Trophoblast cell (in vitro differentiated cells and primary cell): ENCODE measurements at regions not wholly inside any gene's neighbourhood (a gene's known extent, or its start where the extent isn't known, plus 50 kb on each side); places are given as distances from the start of the nearest gene placed in this dataset.

Source experiments
- DNase-seq, 2 donors: peaks; one replicate each; pipeline ENCODE4 v3.0.0-alpha.2; 2016
- H2AFZ ChIP-seq: 2 replicates; pipeline ENCODE4 v1.6.1; 2013; ENCODE audit warnings: low read length, moderate library complexity, mild to moderate bottlenecking; ENCODE audit not compliant: insufficient read depth, poor library complexity
- H2AK5ac ChIP-seq: 2 replicates; pipeline ENCODE4 v1.6.1; 2013; ENCODE audit warnings: mild to moderate bottlenecking, low read length
- H2BK120ac ChIP-seq: 2 replicates; pipeline ENCODE4 v1.6.1; 2013; ENCODE audit warnings: low read length, mild to moderate bottlenecking, moderate library complexity; ENCODE audit not compliant: insufficient read depth, poor library complexity
- H2BK12ac ChIP-seq: 2 replicates; pipeline ENCODE4 v1.6.1; 2013; ENCODE audit warnings: mild to moderate bottlenecking, low read length, moderate library complexity
- H2BK5ac ChIP-seq: 2 replicates; pipeline ENCODE4 v1.6.1; 2013; ENCODE audit warnings: low read length, low read depth, moderate library complexity, mild to moderate bottlenecking; ENCODE audit not compliant: poor library complexity
- H3K14ac ChIP-seq: 2 replicates; pipeline ENCODE4 v1.6.1; 2013; ENCODE audit warnings: mild to moderate bottlenecking, low read length
- H3K18ac ChIP-seq: 2 replicates; pipeline ENCODE4 v1.6.1; 2013; ENCODE audit warnings: mild to moderate bottlenecking, low read length
- H3K23ac ChIP-seq: 2 replicates; pipeline ENCODE4 v1.6.1; 2013; ENCODE audit warnings: low read length
- H3K27ac ChIP-seq: 2 replicates; pipeline ENCODE4 v1.5.1; 2013; ENCODE audit warnings: low read depth, mild to moderate bottlenecking, inconsistent platforms, low read length, moderate library complexity
- H3K27me3 ChIP-seq: 2 replicates; pipeline ENCODE4 v1.6.1; 2013; ENCODE audit warnings: inconsistent platforms, mild to moderate bottlenecking, low read length, moderate library complexity; ENCODE audit not compliant: insufficient read depth
- H3K36me3 ChIP-seq, 2 experiments: 1 replicate in 1 of 2; 2 replicates in 1 of 2; pipeline ENCODE4 v1.6.1; 2013; ENCODE audit warnings: low read length in 2 of 2, mild to moderate bottlenecking in 2 of 2, moderate library complexity in 1 of 2; ENCODE audit not compliant: insufficient read depth in 2 of 2, control insufficient read depth in 1 of 2
- H3K4ac ChIP-seq: 2 replicates; pipeline ENCODE4 v1.6.1; 2013; ENCODE audit warnings: low read depth, mild to moderate bottlenecking, low read length, moderate library complexity
- H3K4me1 ChIP-seq, 2 experiments: 1 replicate in 1 of 2; 2 replicates in 1 of 2; pipeline ENCODE4 v1.6.1; 2013; ENCODE audit warnings: low read length in 2 of 2, mild to moderate bottlenecking in 2 of 2, moderate library complexity in 1 of 2; ENCODE audit not compliant: insufficient read depth in 2 of 2, control insufficient read depth in 1 of 2
- H3K4me2 ChIP-seq: 2 replicates; pipeline ENCODE4 v1.6.1; 2013; ENCODE audit warnings: inconsistent platforms, mild to moderate bottlenecking, low read length, moderate library complexity
- H3K4me3 ChIP-seq: 2 replicates; pipeline ENCODE4 v1.5.1; 2013; ENCODE audit warnings: mild to moderate bottlenecking, low read depth, low read length, inconsistent platforms
- H3K79me1 ChIP-seq: one replicate; pipeline ENCODE4 v1.6.1; 2013; ENCODE audit warnings: low read length
- H3K79me2 ChIP-seq: 2 replicates; pipeline ENCODE4 v1.6.1; 2013; ENCODE audit warnings: low read length, mild to moderate bottlenecking; ENCODE audit not compliant: control insufficient read depth, insufficient read depth, poor library complexity
- H3K9ac ChIP-seq: 2 replicates; pipeline ENCODE4 v1.6.1; 2013; ENCODE audit warnings: mild to moderate bottlenecking, low read length
- H3K9me3 ChIP-seq: 2 replicates; pipeline ENCODE4 v1.6.1; 2013; ENCODE audit warnings: low read depth, mild to moderate bottlenecking, control low read depth, inconsistent platforms, low read length; ENCODE audit not compliant: insufficient read depth
- H4K12ac ChIP-seq: 2 replicates; pipeline ENCODE4 v1.6.1; 2013; ENCODE audit warnings: low read depth, mild to moderate bottlenecking, low read length, moderate library complexity
- H4K8ac ChIP-seq: 2 replicates; pipeline ENCODE4 v1.6.1; 2013; ENCODE audit warnings: low read depth, mild to moderate bottlenecking, low read length, moderate library complexity
- H4K91ac ChIP-seq: one replicate; pipeline ENCODE4 v1.6.1; 2013; ENCODE audit warnings: low read depth, mild to moderate bottlenecking, low read length, moderate library complexity
- WGBS: extraction: QIAGEN DNeasy Blood & Tissue Kit; methylation state at CpG from one replicate; pipeline ENCODE4 v1.1.7; 2013; ENCODE audit warnings: missing lambda C conversion rate; ENCODE audit not compliant: insufficient read length, insufficient coverage; ENCODE audit errors: extremely low coverage; 5-methylcytosine and 5-hydroxymethylcytosine counted together

DNA sequence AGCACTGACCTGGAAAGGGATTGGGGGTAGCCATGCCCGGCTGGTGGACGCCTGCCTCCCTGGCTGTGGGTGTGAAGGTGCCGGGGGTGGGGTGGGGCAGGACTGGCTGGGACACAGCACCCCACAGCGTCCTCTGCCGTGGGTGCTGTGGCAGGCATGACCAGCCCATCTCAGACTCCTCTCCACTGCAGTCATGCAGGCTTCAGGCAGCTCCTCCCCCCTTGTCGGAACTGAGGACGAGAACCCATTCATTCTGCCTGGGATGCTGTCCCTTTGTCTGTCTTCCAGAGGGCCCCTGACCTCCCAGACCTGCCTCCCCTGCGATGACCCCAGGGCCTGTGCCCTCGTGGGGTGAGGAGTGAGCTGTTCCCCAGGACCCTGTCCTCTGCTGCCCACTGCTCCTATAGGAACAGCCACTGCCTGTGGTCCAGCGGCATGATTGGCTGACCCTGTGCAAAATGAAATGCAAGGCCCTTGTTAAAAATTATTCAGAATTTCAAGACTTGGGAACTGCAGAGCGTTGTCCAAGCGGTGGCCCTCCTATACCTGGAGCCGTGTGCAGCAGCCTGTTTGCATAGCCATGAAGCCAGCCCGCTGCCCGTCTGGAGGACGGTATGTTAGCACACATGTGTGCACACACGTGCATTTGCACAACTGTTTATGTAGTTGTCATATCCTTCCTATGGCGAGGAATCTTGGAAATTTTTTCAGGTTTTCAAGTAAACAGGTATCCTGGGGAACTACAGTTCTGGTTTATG, 1122.3 kb downstream of the BRD1 start:
- Histone ChIP-seq H3K36me3 (no peaks in the 10 kb centered on the region), H4K91ac (no peak overlapping the region), H3K23ac (no peak overlapping the region), H3K79me2 (no peaks in the 10 kb centered on the region), H3K4me3 (no peak overlapping the region), H3K9me3 (no peaks in the 10 kb centered on the region), H3K27ac (no peak overlapping the region), H3K14ac (no peak overlapping the region), H4K8ac (no peak overlapping the region), H3K79me1 (no peaks in the 10 kb centered on the region), H3K27me3 (no peaks in the 10 kb centered on the region), H3K4me1 (no peaks in the 10 kb centered on the region), H4K12ac (no peak overlapping the region), H2BK5ac (no peak overlapping the region), H3K4me2 (no peak overlapping the region), H3K9ac (no peak overlapping the region), H2BK120ac (no peak overlapping the region), H3K18ac (no peak overlapping the region), H3K4ac (no peak overlapping the region), H2AK5ac (no peak overlapping the region), H2AFZ (no peak overlapping the region), H2BK12ac (no peak overlapping the region)
- WGBS: no CpG with 5 or more reads among the region's 18 CpGs
- DNase-seq: no peak

DNA sequence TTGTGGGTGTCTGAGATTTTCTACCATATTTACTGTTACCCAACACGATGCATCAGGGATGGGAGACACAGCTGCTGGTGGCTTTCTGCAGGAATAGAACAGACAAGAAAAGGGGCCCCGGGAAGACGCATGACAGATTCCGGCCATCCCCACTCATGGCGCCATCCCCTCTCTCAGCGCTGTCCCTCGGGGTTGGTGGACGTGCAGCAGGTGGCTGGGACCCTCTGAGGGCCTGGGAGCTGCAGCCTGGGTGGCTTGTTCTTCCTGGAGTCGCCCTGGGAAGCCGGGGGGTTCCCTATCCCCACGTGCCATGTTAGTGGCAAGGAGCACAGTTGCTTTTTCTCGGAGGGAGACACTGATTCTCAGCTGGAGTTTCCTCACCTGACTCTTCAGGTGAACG, 1123.3 kb downstream of the BRD1 start:
- H2BK120ac ChIP-seq: no peak overlapping the region
- H3K4me1 ChIP-seq: no peaks in the 10 kb centered on the region
- no peak overlapping the region for H4K91ac ChIP-seq
- H3K9ac ChIP-seq: no peak overlapping the region
- no peak overlapping the region for H4K12ac ChIP-seq
- no peak overlapping the region for H3K4me3 ChIP-seq
- no peak overlapping the region for H3K23ac ChIP-seq
- H3K4ac ChIP-seq: no peak overlapping the region
- H3K27me3 ChIP-seq: no peaks in the 10 kb centered on the region
- no peak overlapping the region for H4K8ac ChIP-seq
- no peaks in the 10 kb centered on the region for H3K79me1 ChIP-seq
- H3K9me3 ChIP-seq: no peaks in the 10 kb centered on the region
- no peak overlapping the region for H3K4me2 ChIP-seq
- no peak overlapping the region for H2BK5ac ChIP-seq
- no peak overlapping the region for H2BK12ac ChIP-seq
- no peak overlapping the region for H3K18ac ChIP-seq
- WGBS: no CpG with 5 or more reads among the region's 13 CpGs
- H3K36me3 ChIP-seq: no peaks in the 10 kb centered on the region
- H2AFZ ChIP-seq: no peak overlapping the region
- DNase-seq: no peak
- H3K79me2 ChIP-seq: no peaks in the 10 kb centered on the region
- no peak overlapping the region for H3K14ac ChIP-seq
- no peak overlapping the region for H2AK5ac ChIP-seq
- H3K27ac ChIP-seq: no peak overlapping the region

DNA sequence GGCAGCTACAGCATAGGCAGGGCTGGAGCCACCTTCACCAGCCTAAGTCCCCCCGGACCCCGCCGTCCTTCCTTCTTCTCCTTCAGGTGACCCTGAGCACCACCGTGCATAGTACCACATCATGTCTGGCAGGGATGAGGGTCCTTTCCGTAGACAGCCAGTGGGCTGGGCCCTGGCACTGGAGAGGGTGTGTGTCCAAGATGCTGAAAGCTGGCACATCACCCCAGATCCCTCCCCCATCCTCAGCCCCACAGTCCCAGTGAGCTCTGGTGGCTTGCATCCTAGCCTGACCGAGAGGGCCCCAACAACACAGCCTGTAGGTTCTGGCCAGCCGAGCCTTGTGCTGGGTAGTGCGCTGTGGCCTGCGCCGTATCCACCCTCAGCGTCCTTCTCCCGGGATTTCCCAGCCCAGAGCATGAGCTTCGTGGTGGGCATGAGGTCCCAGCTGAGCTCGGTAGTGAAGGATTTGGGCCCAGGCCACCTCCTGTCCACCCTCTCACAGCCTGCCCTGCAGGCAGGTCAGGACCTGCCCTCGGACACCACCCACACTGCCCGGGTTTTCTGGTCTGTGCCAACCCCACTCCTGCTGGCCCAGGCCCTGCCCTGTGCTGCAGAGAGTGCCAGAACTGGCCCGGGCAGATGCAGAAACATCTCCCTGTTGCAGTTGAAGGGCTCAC, 1124.3 kb downstream of the BRD1 start:
- Histone ChIP-seq H2BK120ac (no peak overlapping the region), H2AK5ac (no peak overlapping the region), H2BK12ac (no peak overlapping the region), H3K27me3 (no peaks in the 10 kb centered on the region), H3K4me2 (no peak overlapping the region), H3K9me3 (no peaks in the 10 kb centered on the region), H3K4ac (no peak overlapping the region), H2BK5ac (no peak overlapping the region), H4K12ac (no peak overlapping the region), H4K91ac (no peak overlapping the region), H3K18ac (no peak overlapping the region), H3K79me2 (no peaks in the 10 kb centered on the region), H3K9ac (no peak overlapping the region), H3K36me3 (no peaks in the 10 kb centered on the region), H3K14ac (no peak overlapping the region), H2AFZ (no peak overlapping the region), H3K4me3 (peak overlapping the region; percentile 18), H3K27ac (no peak overlapping the region), H4K8ac (no peak overlapping the region), H3K79me1 (no peaks in the 10 kb centered on the region), H3K4me1 (no peaks in the 10 kb centered on the region), H3K23ac (no peak overlapping the region)
- WGBS: no CpG with 5 or more reads among the region's 17 CpGs
- DNase-seq: no peak

DNA sequence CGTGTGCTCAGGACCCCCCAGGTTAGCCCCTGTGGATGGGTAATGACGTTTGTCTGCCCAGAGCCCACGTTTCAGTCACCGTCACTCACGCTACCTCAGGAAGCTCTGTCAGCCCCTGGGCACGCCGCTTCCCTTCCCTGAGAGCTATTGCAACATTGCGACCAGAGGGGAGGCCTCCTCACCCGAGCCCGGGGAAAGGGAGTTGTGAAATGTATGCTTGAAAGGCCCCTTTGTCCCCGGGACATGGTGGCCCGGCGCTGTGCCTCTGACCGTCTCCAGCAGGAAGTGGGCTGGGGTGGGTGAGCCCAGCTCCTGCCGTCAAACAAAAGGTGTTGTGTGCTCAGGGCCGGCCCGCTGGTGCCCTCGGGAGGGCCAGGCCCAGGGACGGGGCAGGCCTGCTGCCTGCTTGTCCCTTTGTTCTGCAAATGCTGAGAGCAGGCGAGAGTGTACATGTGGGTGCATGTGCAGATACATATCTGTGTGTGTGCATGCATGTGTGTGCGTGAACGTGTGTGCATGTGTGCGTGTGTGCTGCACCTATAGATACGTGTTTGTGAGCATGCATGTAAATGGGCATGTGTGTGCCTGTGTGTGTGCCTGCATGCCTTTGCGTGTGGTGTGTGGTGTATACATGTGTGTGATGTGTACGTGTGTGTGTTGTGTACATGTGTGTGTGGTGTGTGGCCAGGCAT, 1125.0 kb downstream of the BRD1 start:
- Histone ChIP-seq H4K91ac (no peak overlapping the region), H3K23ac (peak overlapping the region; percentile 18), H3K79me1 (no peaks in the 10 kb centered on the region), H2BK5ac (no peak overlapping the region), H3K4me3 (peak overlapping the region; percentile 18), H3K18ac (no peak overlapping the region), H3K14ac (no peak overlapping the region), H2BK12ac (no peak overlapping the region), H4K8ac (no peak overlapping the region), H3K27ac (no peak overlapping the region), H4K12ac (no peak overlapping the region), H3K9ac (no peak overlapping the region), H3K27me3 (no peaks in the 10 kb centered on the region), H2AK5ac (no peak overlapping the region), H3K4me1 (no peaks in the 10 kb centered on the region), H2AFZ (no peak overlapping the region), H3K36me3 (no peaks in the 10 kb centered on the region), H3K4ac (no peak overlapping the region), H3K79me2 (no peaks in the 10 kb centered on the region), H3K9me3 (no peaks in the 10 kb centered on the region), H2BK120ac (no peak overlapping the region), H3K4me2 (no peak overlapping the region)
- no CpG with 5 or more reads among the region's 26 CpGs for WGBS
- no peak for DNase-seq
